ENCODE measurements at regions not wholly inside any gene's neighbourhood (a gene's known extent, or its start where the extent isn't known, plus 50 kb on each side); places are given as distances from the start of the nearest gene placed in this dataset.
A peak's percentile ranks its signal among the peaks of the same experiment; 100 is the strongest.

DNA sequence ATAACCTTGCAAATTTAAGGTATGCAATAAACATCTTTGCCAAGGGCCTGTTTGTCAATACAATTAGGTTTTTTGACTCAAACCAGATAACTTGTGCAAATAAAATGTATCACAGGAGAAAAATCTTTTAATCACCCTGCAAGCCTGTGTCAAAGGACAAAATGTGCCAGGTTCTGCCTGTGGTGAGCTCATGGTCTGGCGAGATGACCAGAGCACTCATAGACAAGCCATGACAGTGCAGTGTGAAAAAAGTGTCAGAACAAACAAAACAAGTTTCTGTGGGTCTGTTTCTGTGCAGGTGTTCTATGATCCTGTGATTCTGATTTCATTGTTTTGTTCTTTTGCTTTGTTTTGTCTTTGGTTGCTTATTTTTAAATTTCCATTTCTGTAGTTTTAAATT is 847.2 kb downstream of the VRK1 start:
- no peak for DNase-seq (ENCODE audit: low read depth in 2 of 2)

DNA sequence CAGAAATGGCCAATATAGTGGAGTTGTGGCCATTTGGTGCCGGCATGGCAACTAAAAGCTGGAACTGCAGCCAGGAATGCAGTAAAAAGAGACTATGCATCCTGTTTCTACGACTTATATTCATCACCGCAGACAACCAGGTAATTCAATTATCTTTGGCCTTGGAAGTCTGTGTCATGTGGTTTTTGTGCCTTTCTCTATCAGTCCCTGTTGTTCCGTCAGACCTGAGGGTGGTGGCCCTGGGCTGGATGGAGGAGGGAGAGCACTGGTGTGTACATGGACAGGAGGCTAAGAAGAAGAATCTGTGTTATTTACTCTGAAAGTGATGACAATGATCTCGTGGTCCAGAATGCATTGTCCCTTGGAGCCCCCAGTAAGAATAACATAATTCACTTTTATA is 852.6 kb downstream of the VRK1 start:
- no peak for DNase-seq (ENCODE audit: low read depth in 2 of 2)

DNA sequence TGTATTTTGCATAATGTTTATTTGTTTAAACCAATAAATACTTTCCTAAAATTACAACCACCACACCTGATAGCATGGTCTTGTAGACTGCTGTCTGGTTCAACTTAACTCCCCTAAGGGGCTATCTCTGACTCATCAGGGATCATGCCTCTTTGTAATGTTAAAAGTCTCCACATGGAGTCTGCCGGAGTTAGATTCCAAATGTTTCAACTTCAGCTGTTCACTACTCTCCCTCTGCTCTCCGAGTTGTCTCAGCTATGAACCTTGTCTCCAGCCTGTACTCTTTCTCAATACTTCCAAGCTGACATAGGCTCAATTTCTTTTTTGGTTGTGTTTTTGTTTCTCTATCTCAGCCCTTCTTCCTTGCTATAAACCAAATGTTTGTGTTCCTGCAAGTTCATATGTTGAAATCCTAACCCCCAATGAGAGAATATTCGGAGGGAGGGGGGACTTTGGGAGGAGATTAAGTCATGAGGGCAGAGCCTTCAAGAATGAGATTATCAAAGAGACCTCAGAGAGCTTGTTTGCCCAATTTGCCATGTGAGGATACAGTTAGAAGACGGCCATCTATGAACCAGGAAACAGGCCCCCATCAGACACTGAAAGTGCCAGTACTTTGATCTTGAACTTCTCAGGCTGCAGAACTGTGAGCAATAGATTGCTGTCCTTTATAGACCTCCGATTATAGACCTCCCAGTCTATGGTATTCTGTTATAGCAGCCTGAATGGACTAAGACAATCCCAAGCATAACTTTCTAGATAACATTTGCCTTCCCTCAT is 858.2 kb downstream of the VRK1 start:
- no peak for DNase-seq (ENCODE audit: low read depth in 2 of 2)

DNA sequence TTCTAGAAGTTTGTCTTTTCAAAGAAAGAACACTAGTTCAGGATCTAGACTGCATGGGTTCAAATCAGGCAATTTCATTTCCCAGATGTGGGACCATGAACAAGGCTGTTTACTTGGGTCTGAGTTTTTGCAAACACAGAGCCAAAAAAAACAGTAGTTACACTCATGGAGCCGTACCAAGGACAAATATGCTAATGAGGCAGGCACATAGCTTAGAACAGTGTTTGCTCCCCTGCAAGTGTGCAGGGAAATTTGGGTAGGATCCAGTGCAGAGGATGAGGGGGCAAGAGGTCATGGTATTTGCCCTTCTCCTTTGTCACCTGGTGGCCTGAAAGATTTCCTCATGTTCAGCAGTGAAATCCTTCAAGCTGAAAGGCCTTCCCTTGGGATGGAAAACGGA is 860.4 kb downstream of the VRK1 start:
- DNase-seq (ENCODE audit: low read depth in 2 of 2), result no peak

DNA sequence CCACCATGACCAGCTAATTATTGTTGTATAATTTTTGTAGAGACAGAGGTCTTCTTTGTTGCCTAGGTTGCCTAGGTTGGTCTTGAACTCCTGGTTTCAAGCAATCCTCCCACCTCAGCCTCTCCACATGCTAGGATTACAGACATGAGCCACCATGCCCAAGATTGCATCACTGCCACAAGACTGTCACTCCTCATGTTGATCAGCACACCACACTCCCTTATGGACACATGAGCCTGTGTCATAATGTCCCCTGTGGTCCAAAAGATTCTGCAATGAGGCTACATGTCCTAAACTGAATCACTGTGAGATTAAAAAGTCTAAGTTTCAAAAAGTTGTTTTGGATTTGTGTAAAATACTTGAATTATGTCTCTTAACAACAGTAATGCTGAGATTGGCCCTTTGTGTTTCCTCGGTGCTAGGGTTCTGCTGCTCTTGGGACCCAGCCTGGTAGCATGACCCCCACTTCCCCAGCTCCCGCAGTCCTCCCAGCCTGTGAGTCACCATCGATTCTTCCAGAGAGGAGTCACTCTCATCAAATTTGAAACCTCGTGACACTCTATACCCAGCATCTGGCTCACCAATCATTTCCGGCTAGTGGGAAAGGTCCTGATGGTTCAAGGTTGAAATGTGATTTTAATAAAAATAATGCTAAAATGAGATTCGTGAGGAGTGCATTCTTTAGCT is 890.9 kb downstream of the VRK1 start:
- no peak for DNase-seq (ENCODE audit: low read depth in 2 of 2)

DNA sequence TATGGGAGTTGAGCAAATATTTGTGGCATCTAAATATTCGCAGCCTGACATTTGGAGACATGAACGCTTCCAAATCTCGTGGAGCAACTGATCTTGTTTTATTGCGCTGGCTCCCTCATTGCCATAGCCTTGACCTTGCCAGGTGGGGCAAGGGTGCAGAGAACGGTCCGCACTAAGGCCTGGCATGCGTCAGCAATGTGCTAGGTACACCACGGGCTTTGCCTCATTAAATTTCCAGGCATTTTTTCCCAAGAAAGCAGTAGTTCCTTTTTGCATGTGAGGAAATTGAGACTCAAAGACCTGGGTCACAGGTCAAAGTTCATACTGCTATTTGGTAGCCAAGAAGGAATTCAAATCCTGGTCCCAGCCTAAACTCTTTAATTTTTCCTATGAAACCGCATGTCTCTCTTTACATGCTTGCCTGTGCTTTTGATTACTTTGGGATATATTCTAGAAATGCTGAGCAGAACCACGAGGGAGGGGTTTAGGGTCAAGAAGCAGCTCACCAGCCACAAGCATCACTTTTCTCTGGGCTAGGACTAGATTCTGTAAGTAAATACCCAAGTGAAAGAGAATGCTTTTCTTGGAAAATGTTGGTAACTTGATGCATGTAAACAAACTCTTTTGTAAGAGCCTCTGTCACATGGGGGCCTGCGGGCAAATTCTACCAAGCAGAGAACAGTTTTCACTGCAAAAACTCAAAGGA is 891.6 kb downstream of the VRK1 start:
- DNase-seq (ENCODE audit: low read depth in 2 of 2), result no peak

DNA sequence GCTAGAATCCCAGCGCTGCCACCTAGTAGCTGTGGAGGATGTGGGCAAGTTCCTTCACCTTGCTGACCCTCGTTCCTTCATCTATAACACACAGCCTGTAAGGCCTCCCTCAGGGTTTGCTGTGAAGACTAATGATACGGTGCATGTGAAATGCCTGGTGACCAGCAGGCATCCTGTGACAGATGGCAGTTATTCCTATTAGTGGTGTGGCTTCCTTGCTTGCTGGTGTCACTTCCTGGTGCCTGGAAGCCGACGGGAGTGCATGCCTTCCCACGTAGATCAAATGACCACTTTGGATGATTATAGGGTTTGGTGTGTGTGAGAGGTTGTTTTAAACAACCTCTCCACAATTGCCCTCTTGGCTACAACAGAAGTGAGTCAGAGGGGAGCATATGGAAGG is 894.9 kb downstream of the VRK1 start:
- DNase-seq (ENCODE audit: low read depth in 2 of 2), result no peak

DNA sequence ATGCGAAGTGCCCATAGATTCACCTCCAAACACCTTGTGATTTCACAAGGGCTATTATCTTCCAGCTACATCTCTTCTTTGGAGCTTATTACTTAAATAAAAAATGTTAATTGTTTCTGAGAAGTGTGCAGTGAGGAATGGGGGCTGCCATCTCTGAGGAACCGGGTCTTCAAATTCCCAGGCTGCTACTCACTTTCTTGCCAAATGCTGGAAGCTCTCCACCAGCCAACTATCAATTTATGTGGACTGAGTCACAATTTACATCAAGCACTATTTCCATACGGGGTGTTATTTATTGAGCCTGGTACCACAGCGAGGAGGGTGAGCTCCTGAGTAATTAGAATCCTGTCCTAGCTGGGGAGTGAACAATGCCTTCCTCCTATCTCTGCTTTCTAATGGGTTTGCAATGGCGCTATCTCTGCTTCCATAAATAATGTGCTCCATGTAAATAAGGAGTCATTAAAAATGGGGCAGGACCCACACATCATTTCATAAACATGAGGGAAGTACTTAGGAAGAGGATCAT is 898.3 kb downstream of the VRK1 start:
- no peak for DNase-seq (ENCODE audit: low read depth in 2 of 2)

DNA sequence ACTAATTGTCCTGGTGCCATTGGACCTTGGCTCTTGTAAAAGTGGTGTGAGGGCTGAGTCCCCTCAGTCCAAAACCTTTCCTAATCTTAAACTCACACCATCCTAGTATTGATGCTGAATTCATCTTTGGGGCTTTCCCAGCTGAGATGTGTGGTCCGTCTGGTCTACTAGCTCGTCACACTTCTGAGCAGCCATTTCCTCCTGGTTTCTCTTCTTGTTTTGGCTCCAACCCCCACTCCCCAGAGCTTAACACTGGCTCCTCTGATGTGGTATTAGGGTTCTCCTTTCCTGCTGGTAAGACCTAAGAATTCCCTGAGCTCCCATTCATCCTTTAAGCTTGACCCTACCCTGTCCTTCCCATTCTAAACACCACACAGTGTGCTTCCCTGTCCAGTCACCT is 900.6 kb downstream of the VRK1 start:
- no peak for DNase-seq (ENCODE audit: low read depth in 2 of 2)

DNA sequence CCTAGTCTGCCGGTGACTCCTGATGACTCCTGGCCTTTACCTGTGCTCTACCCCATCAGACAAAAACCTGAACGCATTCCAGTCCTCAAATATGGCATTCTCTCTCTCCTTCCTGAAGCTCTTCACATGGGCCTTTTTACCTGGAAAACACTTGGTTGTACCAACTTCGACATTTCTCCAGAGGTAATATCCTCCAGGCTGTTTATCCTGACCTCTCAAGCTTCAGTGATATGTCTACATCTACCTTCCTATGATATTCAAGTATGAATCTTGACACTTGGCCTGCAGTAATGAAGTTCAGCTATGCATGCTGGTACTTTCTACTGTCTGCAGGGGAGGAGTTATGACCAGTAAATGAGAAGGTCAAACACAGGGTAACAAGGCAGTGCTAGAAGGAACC is 901.8 kb downstream of the VRK1 start:
- no peak for DNase-seq (ENCODE audit: low read depth in 2 of 2)

DNA sequence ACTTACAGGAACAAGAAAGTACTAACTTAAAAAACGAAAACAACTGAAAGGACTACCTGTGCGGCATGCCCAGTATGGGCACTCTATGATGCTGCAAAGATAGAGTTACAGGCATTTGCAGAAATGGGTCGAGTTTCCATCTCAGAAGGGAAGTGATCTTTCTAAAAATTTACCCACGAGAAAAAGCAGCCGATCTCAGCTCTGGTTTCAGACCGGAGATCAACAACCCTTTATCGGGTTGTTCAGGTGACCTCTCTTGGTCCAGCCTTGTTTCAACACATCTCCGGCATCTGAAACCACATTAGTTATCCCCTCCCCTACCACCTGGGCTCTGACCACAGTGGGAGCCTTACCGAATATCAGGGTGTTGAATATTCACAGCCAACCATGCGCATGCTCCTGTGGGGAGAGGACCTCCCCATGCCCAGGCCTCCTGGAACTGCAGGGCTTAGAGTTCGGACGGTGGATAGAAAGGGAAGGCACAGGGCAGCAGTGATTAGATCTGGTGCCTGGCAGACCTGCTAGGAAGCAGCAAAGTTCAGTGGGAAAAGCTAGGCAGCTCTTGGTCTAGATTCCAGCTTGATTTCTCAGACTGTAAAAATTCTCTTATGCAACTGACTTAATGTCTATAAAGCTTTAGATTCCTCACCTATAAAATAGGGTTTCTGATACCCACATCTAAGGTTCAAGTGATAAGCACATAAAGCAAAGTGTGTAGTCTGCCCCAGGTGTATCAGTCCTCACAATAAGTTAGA is 906.0 kb downstream of the VRK1 start:
- DNase-seq (ENCODE audit: low read depth in 2 of 2), result no peak

DNA sequence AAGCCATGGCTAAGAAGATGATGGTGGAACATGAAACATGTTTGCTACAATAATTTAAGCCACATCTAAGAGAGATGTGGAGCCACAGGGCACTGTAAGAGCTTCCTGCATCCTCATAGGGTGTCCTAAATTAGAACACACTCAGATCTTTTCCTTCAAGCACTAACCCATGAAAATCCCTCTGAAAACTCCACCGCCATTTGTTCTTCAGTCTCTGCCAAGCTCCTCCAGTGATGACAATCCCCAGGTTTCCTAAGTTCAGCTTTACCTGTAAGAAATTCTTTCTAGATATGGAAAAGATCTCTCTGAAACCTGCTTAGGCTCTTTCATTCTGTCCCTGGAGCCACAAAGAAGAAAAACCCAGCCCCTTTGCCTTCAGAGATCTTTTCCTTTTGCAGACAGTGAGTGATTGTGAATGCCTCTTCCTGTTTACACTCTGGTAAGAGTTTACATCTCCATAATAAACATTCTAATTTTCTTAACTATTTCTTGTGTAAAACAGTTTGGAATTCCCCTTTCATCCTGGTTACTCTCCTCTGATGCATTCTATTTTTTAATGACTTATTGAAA is 907.2 kb downstream of the VRK1 start:
- no peak for DNase-seq (ENCODE audit: low read depth in 2 of 2)

DNA sequence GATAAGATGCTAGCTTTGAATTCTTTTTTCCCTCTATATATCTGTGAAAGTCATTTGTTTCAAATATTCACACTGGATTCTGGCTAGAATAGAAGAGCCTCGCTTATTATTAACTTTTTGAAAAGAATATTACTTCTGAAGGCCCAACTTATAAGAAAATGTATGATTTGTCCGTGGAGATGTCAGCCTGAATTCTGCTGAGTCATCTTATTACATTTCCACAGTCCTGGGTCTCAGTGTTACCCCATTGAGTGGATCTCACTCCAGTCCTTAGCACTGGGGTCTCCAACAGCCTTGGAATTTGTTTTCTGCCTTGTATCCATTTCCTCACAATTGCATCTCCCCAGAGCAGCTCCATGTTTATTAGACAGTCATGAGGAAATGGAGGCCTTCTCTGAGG is 907.9 kb downstream of the VRK1 start:
- no peak for DNase-seq (ENCODE audit: low read depth in 2 of 2)

DNA sequence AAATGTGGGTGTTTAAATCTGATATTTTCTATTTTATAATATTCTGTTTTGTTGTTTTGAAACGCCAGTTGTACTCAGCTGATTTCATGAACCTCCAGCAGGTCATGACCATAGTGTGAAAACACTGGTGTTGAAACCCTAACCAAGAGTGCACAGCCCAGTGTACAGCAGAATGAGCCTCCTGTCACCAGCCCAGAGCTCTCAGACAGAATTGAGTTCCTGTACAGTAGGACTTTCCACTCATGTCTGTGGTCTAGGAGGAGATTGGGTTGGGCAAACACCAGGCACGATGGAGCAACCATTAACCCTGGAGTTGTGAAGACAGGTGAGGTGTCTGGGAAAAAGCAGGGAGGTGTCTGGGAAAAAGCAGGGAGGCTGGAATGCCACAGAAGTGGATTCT is 908.8 kb downstream of the VRK1 start:
- DNase-seq (ENCODE audit: low read depth in 2 of 2), result no peak

DNA sequence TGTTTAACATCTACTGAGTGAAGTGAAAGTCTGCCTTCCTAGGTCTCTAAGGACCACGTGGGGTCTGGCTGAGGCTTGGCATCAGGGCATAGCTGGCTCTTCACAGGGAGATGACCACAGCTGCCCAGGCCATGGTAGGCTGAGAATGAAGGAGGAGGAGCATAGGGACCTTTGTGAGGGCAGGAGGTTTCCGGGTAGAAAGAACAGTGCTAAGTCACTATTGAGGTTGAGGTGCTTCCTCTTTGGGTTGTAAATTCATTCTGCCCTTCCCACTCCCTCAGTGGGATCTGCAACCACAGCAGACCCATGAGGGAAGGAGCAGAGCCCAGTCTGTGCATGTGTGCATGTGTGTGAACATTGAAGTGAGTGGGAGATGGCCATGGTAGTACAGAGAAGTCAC is 909.6 kb downstream of the VRK1 start:
- DNase-seq (ENCODE audit: low read depth in 2 of 2), result no peak

DNA sequence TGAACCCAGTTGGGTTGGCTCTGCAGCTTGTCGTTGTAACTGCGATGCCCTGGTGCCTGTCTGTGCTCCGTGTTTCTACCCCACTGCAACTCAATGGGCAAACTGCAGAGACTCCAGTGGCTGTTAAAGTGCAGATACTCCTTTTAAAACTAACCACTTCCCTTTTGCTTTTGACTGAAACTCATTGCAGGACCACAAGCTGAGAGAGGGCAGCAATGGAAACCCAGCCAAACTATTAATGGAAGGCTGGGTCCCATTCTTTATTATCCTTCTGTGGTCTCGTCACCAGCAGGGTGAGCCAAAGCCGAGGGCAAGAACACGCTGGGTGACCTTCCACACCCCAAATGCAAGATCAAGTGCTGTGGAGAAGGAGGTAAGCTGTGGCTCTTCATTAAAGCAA is 910.4 kb downstream of the VRK1 start:
- DNase-seq (ENCODE audit: low read depth in 2 of 2), result no peak

DNA sequence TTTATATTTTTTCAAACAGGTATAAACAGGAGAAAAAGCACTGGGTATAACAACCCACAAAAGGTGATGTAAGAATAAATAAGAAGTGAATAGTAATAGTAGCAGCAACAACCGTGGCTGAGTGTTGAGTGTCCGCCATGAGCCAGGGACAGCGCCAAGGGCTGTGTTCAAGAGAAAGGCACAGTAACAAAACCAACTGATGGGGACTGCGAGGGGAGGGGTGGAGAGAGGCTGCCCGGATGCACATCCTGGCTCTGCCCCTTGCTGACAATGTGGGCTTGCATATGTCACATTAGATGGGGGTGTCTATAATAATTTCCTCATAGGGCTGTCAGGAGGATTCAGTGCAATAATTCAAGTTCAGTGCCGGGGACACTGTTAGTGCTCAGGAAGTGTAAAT is 912.4 kb downstream of the VRK1 start:
- DNase-seq (ENCODE audit: low read depth in 2 of 2), result peak in 1 of 2 donors; percentile 35

DNA sequence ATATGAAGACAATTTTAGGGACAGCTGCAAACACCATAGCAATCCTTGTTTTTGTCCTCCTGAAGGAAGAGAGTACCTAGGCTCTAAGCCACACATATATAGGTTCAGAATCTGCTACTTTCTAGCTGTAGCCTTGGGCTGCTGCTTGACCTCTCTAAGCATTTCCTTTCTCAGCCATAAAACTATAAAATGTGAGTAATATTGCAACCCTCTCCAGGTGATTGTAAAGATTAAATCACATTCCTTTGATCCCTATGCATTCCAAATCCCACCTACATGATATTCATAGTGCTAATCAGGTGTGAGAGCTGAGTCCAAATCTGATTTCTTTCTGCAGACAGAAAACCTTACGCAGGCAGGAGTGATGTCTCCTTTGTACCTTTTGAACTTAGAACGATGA is 913.5 kb downstream of the VRK1 start:
- no peak for DNase-seq (ENCODE audit: low read depth in 2 of 2)

DNA sequence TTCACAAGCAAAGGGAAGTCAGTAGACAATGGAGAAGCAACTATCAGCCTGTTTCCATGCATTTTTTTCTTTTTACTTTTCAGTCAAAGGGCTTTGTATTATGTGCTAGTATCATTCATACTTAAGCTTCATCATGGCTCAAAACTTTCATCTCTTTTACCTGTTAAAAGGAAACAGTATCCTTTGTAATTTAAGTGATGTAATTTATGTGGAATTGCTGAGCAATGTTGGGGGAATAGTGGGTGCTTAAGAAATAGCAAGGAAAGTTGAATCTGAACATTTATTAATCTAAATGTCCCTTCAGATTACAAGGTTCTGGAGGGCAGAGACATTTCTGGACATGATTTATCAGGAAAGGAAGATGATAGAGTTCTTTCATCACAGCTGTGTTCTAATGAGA is 915.3 kb downstream of the VRK1 start:
- no peak for DNase-seq (ENCODE audit: low read depth in 2 of 2)

DNA sequence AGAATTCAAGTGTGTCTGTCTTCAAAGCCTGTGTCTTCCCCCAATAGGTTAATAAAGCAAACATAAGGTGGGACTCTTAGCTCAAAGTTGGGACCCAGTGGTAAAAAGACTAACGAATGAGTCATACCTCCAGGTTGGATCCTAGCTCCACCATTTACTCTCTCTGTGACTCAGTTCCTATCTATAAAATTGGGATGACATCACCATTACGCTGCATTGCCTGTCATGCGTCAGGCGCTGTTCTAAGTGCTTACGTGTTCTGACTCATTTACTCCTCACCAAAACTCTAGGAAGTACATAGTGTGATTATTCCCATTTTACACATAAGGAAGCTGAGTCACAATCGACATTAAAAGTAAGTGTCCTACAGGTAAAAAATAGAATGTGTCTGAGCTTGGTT is 915.8 kb downstream of the VRK1 start:
- DNase-seq (ENCODE audit: low read depth in 2 of 2), result no peak

DNA sequence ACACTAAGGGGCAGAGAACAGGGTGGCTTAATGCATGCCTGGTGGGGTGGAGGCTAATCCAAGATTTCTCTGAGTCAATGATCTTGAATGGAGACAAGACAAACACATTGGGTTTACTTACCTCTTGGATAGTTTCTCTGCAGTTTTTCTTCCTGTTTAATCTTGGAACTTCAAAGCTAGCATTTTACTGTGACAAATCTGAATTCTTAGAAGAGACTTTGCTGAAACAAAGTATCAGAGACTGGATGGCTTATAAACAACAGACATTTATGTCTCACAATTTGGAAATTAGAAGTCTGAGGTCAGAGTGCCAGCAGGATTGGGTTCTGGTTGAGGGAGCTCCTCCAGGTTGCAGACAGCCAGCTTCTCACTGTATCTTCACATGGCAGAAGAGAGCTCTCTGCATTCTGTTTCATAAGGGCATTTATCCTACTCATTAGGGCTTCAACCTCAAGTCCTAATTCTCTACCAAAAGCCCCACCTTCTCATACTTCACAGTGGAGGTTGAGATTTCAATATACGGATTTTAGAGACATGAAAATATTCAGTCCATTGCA is 921.8 kb downstream of the VRK1 start:
- no peak for DNase-seq (ENCODE audit: low read depth in 2 of 2)
